ENCODE measurements at regions not wholly inside any gene's neighbourhood (a gene's known extent, or its start where the extent isn't known, plus 50 kb on each side); places are given as distances from the start of the nearest gene placed in this dataset.

GRCh38 chr6:22149501-22150367 lies 147.1 kb downstream of the PRL start:
- no peaks in the 10 kb centered on the region for H3K4me1 ChIP-seq (ENCODE audit: control insufficient read depth, extremely low read depth, insufficient read depth, low read length)
- no peak overlapping the region for H2AFZ ChIP-seq (ENCODE audit: control insufficient read depth, low read length)
- no peaks in the 10 kb centered on the region for H3K9me1 ChIP-seq (ENCODE audit: control insufficient read depth, extremely low read depth, insufficient read depth, low read length)
- dilution Hi-C loops (cut with MboI; ENCODE audit: extremely low pct_ligation_motif_present, low sequenced_read_pairs), result no loop called here
- H3K9ac ChIP-seq (ENCODE audit: control insufficient read depth, extremely low read depth, insufficient read depth, low read length), result no peak overlapping the region
- H3K9me3 ChIP-seq (ENCODE audit: control insufficient read depth, low read depth, low read length), result no peaks in the 10 kb centered on the region
- H3K4me2 ChIP-seq (ENCODE audit: control insufficient read depth, extremely low read depth, insufficient read depth, low read depth, low read length), result no peak overlapping the region
- no peaks in the 10 kb centered on the region for H4K20me1 ChIP-seq (ENCODE audit: control insufficient read depth, extremely low read depth, insufficient read depth, low read length)
- H3K4me3 ChIP-seq (ENCODE audit: control insufficient read depth in 2 of 3, extremely low read depth in 1 of 3, insufficient read depth in 2 of 3, low read depth in 1 of 3, low read length in 3 of 3), result no peak overlapping the region
- H3K27me3 ChIP-seq (ENCODE audit: control insufficient read depth, extremely low read depth, insufficient read depth, low read length), result peaks cover 6% of the 10 kb centered on the region
- DNase-seq (ENCODE audit: low read depth, low spot score), result no peak
- no peaks in the 10 kb centered on the region for H3K36me3 ChIP-seq (ENCODE audit: control insufficient read depth in 2 of 2, extremely low read depth in 1 of 2, insufficient read depth in 2 of 2, low read length in 2 of 2)
- FAIRE-seq, result no peak
- no peaks in the 10 kb centered on the region for H3K79me2 ChIP-seq (ENCODE audit: control insufficient read depth, insufficient read depth, low read length)
- H3K27ac ChIP-seq (ENCODE audit: control insufficient read depth, insufficient read depth, low read length), result no peak overlapping the region
- TF ChIP-seq EZH2 (IDR thresholded peaks at IDR 0.05; ENCODE audit: low read length) (no peak), CTCF (optimal IDR thresholded peaks at IDR 0.05 in 1 of 3, IDR thresholded peaks at IDR 0.05 in 1 of 3, conservative IDR thresholded peaks at IDR 0.05 in 1 of 3; ENCODE audit: extremely low read depth in 1 of 3, insufficient read depth in 2 of 3, low read length in 3 of 3) (no peak)

GRCh38 chr6:22150368-22151035 lies 146.3 kb downstream of the PRL start:
- TF ChIP-seq CTCF (optimal IDR thresholded peaks at IDR 0.05 in 1 of 3, IDR thresholded peaks at IDR 0.05 in 1 of 3, conservative IDR thresholded peaks at IDR 0.05 in 1 of 3; ENCODE audit: extremely low read depth in 1 of 3, insufficient read depth in 2 of 3, low read length in 3 of 3), result no peak
- TF ChIP-seq EZH2 (IDR thresholded peaks at IDR 0.05; ENCODE audit: low read length), result no peak
- Histone ChIP-seq H3K27ac (ENCODE audit: control insufficient read depth, insufficient read depth, low read length) (no peak overlapping the region), H3K36me3 (ENCODE audit: control insufficient read depth in 2 of 2, extremely low read depth in 1 of 2, insufficient read depth in 2 of 2, low read length in 2 of 2) (no peaks in the 10 kb centered on the region), H2AFZ (ENCODE audit: control insufficient read depth, low read length) (no peak overlapping the region), H3K4me2 (ENCODE audit: control insufficient read depth, extremely low read depth, insufficient read depth, low read depth, low read length) (no peak overlapping the region), H3K9me3 (ENCODE audit: control insufficient read depth, low read depth, low read length) (no peaks in the 10 kb centered on the region), H3K79me2 (ENCODE audit: control insufficient read depth, insufficient read depth, low read length) (no peaks in the 10 kb centered on the region), H4K20me1 (ENCODE audit: control insufficient read depth, extremely low read depth, insufficient read depth, low read length) (no peaks in the 10 kb centered on the region), H3K9ac (ENCODE audit: control insufficient read depth, extremely low read depth, insufficient read depth, low read length) (no peak overlapping the region), H3K4me1 (ENCODE audit: control insufficient read depth, extremely low read depth, insufficient read depth, low read length) (no peaks in the 10 kb centered on the region), H3K27me3 (ENCODE audit: control insufficient read depth, extremely low read depth, insufficient read depth, low read length) (peaks cover 6% of the 10 kb centered on the region), H3K4me3 (ENCODE audit: control insufficient read depth in 2 of 3, extremely low read depth in 1 of 3, insufficient read depth in 2 of 3, low read depth in 1 of 3, low read length in 3 of 3) (no peak overlapping the region), H3K9me1 (ENCODE audit: control insufficient read depth, extremely low read depth, insufficient read depth, low read length) (no peaks in the 10 kb centered on the region)
- dilution Hi-C loops (cut with MboI; ENCODE audit: extremely low pct_ligation_motif_present, low sequenced_read_pairs), result no loop called here
- no peak for FAIRE-seq
- DNase-seq (ENCODE audit: low read depth, low spot score), result no peak

All from keratinocyte (primary cell).